ENCODE measurements at regions not wholly inside any gene's neighbourhood (a gene's known extent, or its start where the extent isn't known, plus 50 kb on each side); places are given as distances from the start of the nearest gene placed in this dataset.

- Histone ChIP-seq H3K27me3 (no peaks in the 10 kb centered on the region), H3K4me3 (ENCODE audit: low read depth in 1 of 2, low read length in 1 of 2) (no peak overlapping the region), H3K9me3 (no peaks in the 10 kb centered on the region), H3K36me3 (no peaks in the 10 kb centered on the region), H3K4me1 (ENCODE audit: control insufficient read depth in 1 of 2, insufficient read depth in 1 of 2, low read depth in 1 of 2, low read length in 1 of 2) (no peaks in the 10 kb centered on the region), H3K27ac (no peak overlapping the region)
- no peak for TF ChIP-seq CTCF (IDR thresholded peaks at IDR 0.05)
Measured at GRCh38 chr12:59839514-59839913, 243.7 kb downstream of the SLC16A7 start.

GRCh38 chr12:59843260-59843843, 247.5 kb downstream of the SLC16A7 start:
- Histone ChIP-seq H3K4me1 (ENCODE audit: control insufficient read depth in 1 of 2, insufficient read depth in 1 of 2, low read depth in 1 of 2, low read length in 1 of 2) (no peaks in the 10 kb centered on the region), H3K27ac (no peak overlapping the region), H3K27me3 (no peaks in the 10 kb centered on the region), H3K36me3 (no peaks in the 10 kb centered on the region), H3K9me3 (no peaks in the 10 kb centered on the region), H3K4me3 (ENCODE audit: low read depth in 1 of 2, low read length in 1 of 2) (no peak overlapping the region)
- no peak for TF ChIP-seq CTCF (IDR thresholded peaks at IDR 0.05)

GRCh38 chr12:59844750-59845149, 248.9 kb downstream of the SLC16A7 start:
- TF ChIP-seq CTCF (IDR thresholded peaks at IDR 0.05) = no peak
- no peak overlapping the region for H3K4me3 ChIP-seq (ENCODE audit: low read depth in 1 of 2, low read length in 1 of 2)
- no peaks in the 10 kb centered on the region for H3K36me3 ChIP-seq
- no peak overlapping the region for H3K27ac ChIP-seq
- H3K9me3 ChIP-seq = no peaks in the 10 kb centered on the region
- no peaks in the 10 kb centered on the region for H3K27me3 ChIP-seq
- H3K4me1 ChIP-seq (ENCODE audit: control insufficient read depth in 1 of 2, insufficient read depth in 1 of 2, low read depth in 1 of 2, low read length in 1 of 2) = no peaks in the 10 kb centered on the region

GRCh38 chr12:59845293-59845692, 249.5 kb downstream of the SLC16A7 start:
- Histone ChIP-seq H3K9me3 (no peaks in the 10 kb centered on the region), H3K4me3 (ENCODE audit: low read depth in 1 of 2, low read length in 1 of 2) (no peak overlapping the region), H3K36me3 (no peaks in the 10 kb centered on the region), H3K4me1 (ENCODE audit: control insufficient read depth in 1 of 2, insufficient read depth in 1 of 2, low read depth in 1 of 2, low read length in 1 of 2) (no peaks in the 10 kb centered on the region), H3K27me3 (no peaks in the 10 kb centered on the region), H3K27ac (no peak overlapping the region)
- TF ChIP-seq CTCF (IDR thresholded peaks at IDR 0.05) = no peak

- H3K4me1 ChIP-seq (ENCODE audit: control insufficient read depth in 1 of 2, insufficient read depth in 1 of 2, low read depth in 1 of 2, low read length in 1 of 2) = no peaks in the 10 kb centered on the region
- H3K36me3 ChIP-seq = no peaks in the 10 kb centered on the region
- no peak for TF ChIP-seq CTCF (IDR thresholded peaks at IDR 0.05)
- H3K27me3 ChIP-seq = no peaks in the 10 kb centered on the region
- no peak overlapping the region for H3K4me3 ChIP-seq (ENCODE audit: low read depth in 1 of 2, low read length in 1 of 2)
- H3K27ac ChIP-seq = no peak overlapping the region
- H3K9me3 ChIP-seq = no peaks in the 10 kb centered on the region
Measured at GRCh38 chr12:59847127-59847526, 251.3 kb downstream of the SLC16A7 start.

- no peak overlapping the region for H3K4me3 ChIP-seq (ENCODE audit: low read depth in 1 of 2, low read length in 1 of 2)
- H3K4me1 ChIP-seq (ENCODE audit: control insufficient read depth in 1 of 2, insufficient read depth in 1 of 2, low read depth in 1 of 2, low read length in 1 of 2) = no peaks in the 10 kb centered on the region
- no peaks in the 10 kb centered on the region for H3K36me3 ChIP-seq
- no peak overlapping the region for H3K27ac ChIP-seq
- TF ChIP-seq CTCF (IDR thresholded peaks at IDR 0.05) = no peak
- H3K9me3 ChIP-seq = no peaks in the 10 kb centered on the region
- no peaks in the 10 kb centered on the region for H3K27me3 ChIP-seq
Measured at GRCh38 chr12:59850268-59850667, 254.4 kb downstream of the SLC16A7 start.

All from neutrophil (primary cell).